Activated naive CD4-positive, alpha-beta T cell treated with anti-CD3 and anti-CD28 coated beads, Interleukin-2, amount 10 ng/mL, durations not matched to agents 7 days and 5 days (primary cell): ENCODE measurements at regions not wholly inside any gene's neighbourhood (a gene's known extent, or its start where the extent isn't known, plus 50 kb on each side); places are given as distances from the start of the nearest gene placed in this dataset.

Source experiments
- CTCF ChIA-PET: fragments of 350-600 bp; sonication (Branson Sonifier 250); formaldehyde crosslinking; loops from one replicate; lab custom pipeline; 2021; ENCODE audit warnings: antibody characterized with exemption; lab: Charles Lee
- DNase-seq: peaks from one replicate; pipeline ENCODE4 v3.0.0-alpha.2; 2020
- H3K27ac Mint-ChIP-seq: one replicate; pipeline ENCODE4 v1.8.0; 2021; ENCODE audit warnings: mild to moderate bottlenecking, moderate library complexity, mixed read lengths
- H3K27me3 Mint-ChIP-seq: one replicate; pipeline ENCODE4 v1.8.0; 2021; ENCODE audit warnings: mild to moderate bottlenecking, mixed read lengths
- H3K36me3 Mint-ChIP-seq: one replicate; pipeline ENCODE4 v1.8.0; 2021; ENCODE audit warnings: mixed read lengths
- H3K4me1 Mint-ChIP-seq: one replicate; pipeline ENCODE4 v1.8.0; 2021; ENCODE audit warnings: mixed read lengths
- H3K4me3 Mint-ChIP-seq: one replicate; pipeline ENCODE4 v1.8.0; 2021; ENCODE audit warnings: mild to moderate bottlenecking, moderate library complexity, mixed read lengths
- H3K9me3 Mint-ChIP-seq: one replicate; pipeline ENCODE4 v1.8.0; 2021; ENCODE audit warnings: mixed read lengths

DNA sequence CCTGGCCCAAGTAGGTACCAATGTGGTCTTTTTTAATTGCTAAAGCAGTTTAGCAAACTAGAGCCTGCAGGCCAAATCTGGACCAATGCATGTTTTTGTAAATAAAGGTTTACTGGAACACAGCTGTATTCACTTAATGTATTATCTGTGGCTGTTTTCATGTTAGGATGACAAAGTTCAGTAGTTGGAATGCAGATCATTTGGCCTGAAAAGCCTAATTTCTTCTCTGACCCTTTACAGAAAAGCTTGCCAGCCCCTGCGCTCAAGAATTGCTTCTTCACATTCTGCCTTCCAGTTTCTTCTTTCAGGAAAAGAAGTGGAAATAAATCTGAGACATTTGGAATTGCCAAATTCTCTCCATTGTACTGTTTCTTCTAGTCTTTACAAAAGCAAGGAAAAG is 90.0 kb upstream of the MC3R start:
- H3K4me1 Mint-ChIP-seq: no peaks in the 10 kb centered on the region
- H3K9me3 Mint-ChIP-seq: no peaks in the 10 kb centered on the region
- CTCF ChIA-PET: no interaction called here

DNA sequence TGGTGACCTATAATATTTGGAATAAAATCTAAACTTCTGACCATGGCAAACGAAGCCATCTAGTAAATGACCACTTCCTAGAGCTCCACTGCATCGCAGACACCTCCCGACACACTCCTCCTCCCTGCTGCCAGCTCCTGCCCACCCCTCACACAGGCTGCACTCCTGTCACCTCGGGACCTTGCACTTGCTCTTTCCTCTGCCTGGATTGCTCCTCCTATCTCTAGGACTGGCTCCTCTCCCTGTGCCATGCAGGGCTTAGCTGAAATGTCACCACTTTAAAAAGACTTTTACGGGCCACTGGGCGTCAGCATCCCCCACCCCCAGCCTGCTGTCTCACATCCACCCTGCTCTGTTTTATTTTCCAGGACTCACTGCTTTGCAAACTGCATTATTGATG is 87.6 kb upstream of the MC3R start:
- no peaks in the 10 kb centered on the region for H3K27me3 Mint-ChIP-seq
- H3K4me1 Mint-ChIP-seq: no peaks in the 10 kb centered on the region
- CTCF ChIA-PET: no interaction called here
- H3K4me3 Mint-ChIP-seq: no peak overlapping the region
- H3K36me3 Mint-ChIP-seq: no peaks in the 10 kb centered on the region
- H3K9me3 Mint-ChIP-seq: no peaks in the 10 kb centered on the region
- no peak overlapping the region for H3K27ac Mint-ChIP-seq
- no peak for DNase-seq

More for the DNA sequence above, 90.0 kb upstream of the MC3R start:
- no peak overlapping the region for H3K4me3 Mint-ChIP-seq
- H3K27me3 Mint-ChIP-seq: peaks cover 4% of the 10 kb centered on the region
- no peak overlapping the region for H3K27ac Mint-ChIP-seq
- DNase-seq: no peak
- H3K36me3 Mint-ChIP-seq: no peaks in the 10 kb centered on the region

DNA sequence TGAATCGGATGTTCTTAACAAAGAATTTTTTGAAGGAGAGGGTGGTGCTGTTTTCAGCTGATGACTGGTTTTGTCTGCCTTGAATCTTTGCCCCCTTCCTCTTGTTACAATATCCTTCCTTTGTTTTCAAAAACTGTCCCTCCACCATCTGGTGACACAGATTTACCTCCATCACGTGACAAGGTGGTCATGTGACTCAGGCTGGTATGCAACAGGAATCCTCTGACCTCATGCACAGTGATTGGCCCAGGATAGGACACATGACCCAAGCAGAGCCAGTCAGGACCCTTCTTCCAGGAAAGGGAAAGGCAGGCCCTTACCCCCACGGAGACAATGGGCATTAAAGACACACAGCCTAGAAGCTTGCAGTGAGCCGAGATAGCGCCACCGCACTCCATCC is 84.7 kb upstream of the MC3R start:
- CTCF ChIA-PET: no interaction called here
- no peak for DNase-seq
- Mint-ChIP-seq H3K4me1 (no peaks in the 10 kb centered on the region), H3K9me3 (no peaks in the 10 kb centered on the region), H3K4me3 (no peak overlapping the region), H3K36me3 (no peaks in the 10 kb centered on the region), H3K27ac (no peak overlapping the region), H3K27me3 (no peaks in the 10 kb centered on the region)

DNA sequence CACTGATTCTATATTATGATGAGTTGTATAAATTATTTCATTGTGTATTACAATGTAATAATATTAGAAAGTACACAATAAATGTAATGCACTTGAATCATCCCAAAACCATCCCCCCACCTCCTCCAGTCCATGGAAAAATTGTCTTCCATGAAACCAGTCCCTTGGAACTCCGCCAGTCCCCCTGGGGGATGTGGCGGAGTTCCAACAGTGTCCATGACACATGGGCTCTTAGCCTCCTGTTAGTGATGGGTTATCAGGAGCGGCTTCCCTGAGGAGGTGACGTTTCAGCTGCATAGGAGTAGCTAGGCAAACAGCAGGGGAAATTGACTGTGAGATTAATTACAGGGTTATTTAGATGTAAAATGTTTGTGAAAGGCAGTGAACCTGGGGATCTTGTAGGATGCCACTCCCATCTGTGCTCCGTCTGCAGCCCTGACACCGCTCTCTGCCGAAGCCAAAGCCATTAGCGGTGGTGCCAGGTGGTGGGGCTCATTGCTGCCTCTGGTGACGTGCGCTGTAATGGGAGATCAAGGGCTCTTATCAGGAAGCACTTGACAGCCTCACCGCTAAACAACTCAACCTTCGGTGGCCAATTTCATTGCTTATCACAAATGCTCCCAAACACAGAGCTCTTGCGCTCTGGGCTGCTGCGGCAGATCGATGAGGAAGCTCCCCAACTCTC is 81.6 kb upstream of the MC3R start:
- CTCF ChIA-PET: no interaction called here
- Mint-ChIP-seq H3K27me3 (no peaks in the 10 kb centered on the region), H3K9me3 (no peaks in the 10 kb centered on the region), H3K27ac (no peak overlapping the region), H3K4me1 (no peaks in the 10 kb centered on the region), H3K4me3 (no peak overlapping the region), H3K36me3 (no peaks in the 10 kb centered on the region)
- no peak for DNase-seq

DNA sequence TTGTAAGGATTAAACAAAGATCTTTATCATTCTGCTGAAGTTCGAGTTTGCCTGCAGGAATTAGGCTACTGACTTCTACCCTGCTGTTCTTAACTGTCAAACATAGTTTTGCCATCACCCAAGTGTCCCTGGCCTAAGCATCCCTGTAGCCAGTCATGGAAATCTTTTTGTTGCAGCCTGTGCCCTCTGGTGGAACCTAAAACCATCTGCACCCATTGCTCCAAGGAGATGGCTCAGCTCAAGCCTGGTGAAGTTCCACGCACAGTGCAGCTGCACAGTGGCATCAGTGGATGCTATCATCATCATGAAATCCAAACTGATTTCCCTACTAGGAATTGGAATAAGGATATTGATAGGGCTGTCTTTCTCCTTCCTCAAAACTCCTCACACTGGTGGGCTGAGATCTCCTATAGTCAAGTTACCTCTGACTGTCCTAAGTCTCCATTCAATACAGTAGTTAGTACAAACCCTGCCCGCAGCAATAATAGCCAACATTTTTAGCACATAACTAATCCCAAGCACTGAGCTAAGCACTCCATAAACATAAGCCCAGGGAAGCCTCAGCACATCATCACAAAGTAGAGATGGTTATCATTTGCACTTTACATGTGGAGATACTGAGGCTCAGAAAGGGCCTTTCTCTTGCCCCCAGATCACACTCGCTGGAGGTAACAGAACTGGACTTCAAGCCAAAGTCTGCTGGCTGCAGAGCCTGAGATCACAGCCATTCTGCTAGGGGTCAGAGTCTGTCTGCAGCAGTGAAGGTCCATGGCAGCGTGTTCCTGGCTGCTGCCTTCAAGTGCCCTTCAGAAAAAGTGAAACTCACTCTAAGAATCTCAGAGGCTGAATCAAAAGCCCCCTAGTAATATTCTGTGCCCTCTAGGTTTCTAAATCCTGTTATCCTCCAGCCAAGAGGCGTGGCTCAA is 77.2 kb upstream of the MC3R start:
- CTCF ChIA-PET: no interaction called here
- H3K4me3 Mint-ChIP-seq: no peak overlapping the region

DNA sequence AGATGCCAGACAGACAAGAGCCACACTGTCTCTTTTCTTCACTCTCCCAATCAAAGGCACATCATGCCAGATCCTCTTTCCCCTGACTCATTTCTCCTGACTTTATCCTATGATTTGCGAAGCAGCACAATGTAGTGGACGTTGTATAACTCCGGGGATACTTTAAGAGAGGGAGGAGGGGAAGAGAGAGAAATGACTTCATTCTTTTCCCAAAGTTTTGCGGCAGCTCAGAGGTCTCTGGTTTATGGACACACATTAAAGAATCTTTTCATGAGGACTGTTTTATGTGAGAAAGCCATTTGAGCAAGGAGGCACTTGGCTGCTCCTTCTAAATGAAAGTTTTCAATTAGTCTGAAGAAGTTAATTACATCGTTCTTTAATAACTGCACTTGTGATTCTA is 75.1 kb upstream of the MC3R start:
- no peak overlapping the region for H3K4me3 Mint-ChIP-seq
- H3K9me3 Mint-ChIP-seq: peaks cover 3% of the 10 kb centered on the region
- no peaks in the 10 kb centered on the region for H3K27me3 Mint-ChIP-seq
- H3K36me3 Mint-ChIP-seq: no peaks in the 10 kb centered on the region
- DNase-seq: no peak
- no peaks in the 10 kb centered on the region for H3K4me1 Mint-ChIP-seq
- CTCF ChIA-PET: no interaction called here
- H3K27ac Mint-ChIP-seq: no peak overlapping the region

More for the DNA sequence above, 77.2 kb upstream of the MC3R start:
- H3K27me3 Mint-ChIP-seq: no peaks in the 10 kb centered on the region
- H3K4me1 Mint-ChIP-seq: no peaks in the 10 kb centered on the region
- no peak overlapping the region for H3K27ac Mint-ChIP-seq
- H3K9me3 Mint-ChIP-seq: peaks cover 3% of the 10 kb centered on the region
- DNase-seq: no peak
- no peaks in the 10 kb centered on the region for H3K36me3 Mint-ChIP-seq

DNA sequence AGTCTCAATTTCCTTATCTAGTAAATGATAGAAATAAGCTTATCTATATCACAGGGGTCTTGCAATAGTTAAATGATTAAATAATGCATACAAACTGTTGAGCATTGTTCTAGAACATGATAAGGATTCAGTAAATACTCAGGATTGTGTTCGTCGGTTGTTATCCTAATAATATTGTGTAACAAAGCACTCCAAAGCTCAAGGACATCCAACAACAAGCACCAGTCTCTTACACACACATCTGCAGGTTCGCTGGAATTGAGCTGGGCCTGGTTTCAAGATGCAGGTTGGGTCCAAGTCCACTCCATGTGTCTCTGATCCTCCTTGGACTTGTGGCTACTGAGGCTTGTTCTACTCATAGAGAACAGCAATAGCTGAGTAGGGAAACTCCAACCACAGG is 74.1 kb upstream of the MC3R start:
- H3K27me3 Mint-ChIP-seq: no peaks in the 10 kb centered on the region
- CTCF ChIA-PET: no interaction called here
- peaks cover 3% of the 10 kb centered on the region for H3K9me3 Mint-ChIP-seq
- no peak for DNase-seq
- H3K4me1 Mint-ChIP-seq: no peaks in the 10 kb centered on the region
- no peaks in the 10 kb centered on the region for H3K36me3 Mint-ChIP-seq
- no peak overlapping the region for H3K4me3 Mint-ChIP-seq
- H3K27ac Mint-ChIP-seq: no peak overlapping the region

DNA sequence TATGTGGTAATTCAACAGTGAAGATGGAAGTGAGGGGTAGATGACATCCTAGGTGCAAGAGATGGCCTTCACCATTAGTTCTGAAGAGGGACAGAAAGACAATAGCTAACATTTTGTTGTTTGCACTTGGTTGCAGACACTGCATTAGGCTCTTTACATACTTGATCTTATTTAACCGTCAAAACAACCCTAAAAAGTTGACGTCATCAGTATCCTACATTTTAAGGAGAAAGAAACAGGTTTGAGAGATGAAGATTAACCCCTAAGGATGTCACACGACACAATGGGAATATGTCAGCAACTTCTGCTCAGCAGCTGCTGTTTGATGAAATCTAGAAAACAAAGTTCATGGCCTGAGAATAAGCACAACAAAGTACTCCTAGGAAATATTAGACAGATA is 72.6 kb upstream of the MC3R start:
- H3K27me3 Mint-ChIP-seq: no peaks in the 10 kb centered on the region
- H3K4me3 Mint-ChIP-seq: no peak overlapping the region
- H3K36me3 Mint-ChIP-seq: no peaks in the 10 kb centered on the region
- peaks cover 3% of the 10 kb centered on the region for H3K9me3 Mint-ChIP-seq
- CTCF ChIA-PET: no interaction called here
- DNase-seq: no peak
- H3K4me1 Mint-ChIP-seq: no peaks in the 10 kb centered on the region
- H3K27ac Mint-ChIP-seq: no peak overlapping the region

DNA sequence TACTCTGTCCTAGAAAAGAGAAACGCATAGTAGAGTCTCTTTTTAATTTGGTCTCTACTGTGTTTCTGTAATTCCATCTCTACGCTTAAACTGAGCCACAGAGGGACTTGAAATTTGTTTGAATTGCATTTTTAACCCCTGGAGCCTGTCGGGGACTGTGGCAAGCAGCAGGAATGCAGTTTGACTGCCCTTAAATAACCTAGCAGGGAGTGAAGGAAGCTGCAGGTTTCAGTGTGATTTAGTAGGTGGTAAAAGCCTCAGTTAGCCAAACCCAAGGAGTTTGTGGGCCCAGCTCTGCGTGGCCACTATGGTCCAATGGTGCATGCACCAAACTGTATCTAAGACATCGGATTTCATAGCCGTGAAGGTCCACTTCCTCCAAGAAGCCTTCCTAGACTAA is 70.3 kb upstream of the MC3R start:
- CTCF ChIA-PET: no interaction called here
- no peak for DNase-seq
- Mint-ChIP-seq H3K4me1 (no peaks in the 10 kb centered on the region), H3K27me3 (no peaks in the 10 kb centered on the region), H3K36me3 (no peaks in the 10 kb centered on the region), H3K27ac (no peak overlapping the region), H3K9me3 (peaks cover 2% of the 10 kb centered on the region), H3K4me3 (no peak overlapping the region)

DNA sequence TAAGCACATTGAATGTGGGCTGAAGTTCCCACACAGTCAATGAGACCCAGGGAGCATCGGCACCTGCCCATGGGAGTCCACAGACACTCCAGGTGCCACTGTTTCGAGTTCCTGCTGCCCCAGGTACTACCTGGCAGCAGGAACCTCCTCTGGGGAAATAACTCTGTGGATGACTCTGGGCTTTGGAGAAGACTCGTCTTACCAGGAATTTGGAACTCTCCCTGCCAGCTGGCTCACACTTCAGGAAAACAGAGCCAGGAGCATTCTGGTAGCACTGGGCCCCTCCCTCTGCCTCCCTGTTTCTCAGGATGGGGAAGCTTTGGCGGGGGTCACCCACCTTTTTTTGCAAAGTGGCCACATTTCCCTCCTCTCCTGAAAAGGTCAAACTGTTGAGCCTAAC is 69.5 kb upstream of the MC3R start:
- Mint-ChIP-seq H3K27ac (no peak overlapping the region), H3K4me1 (no peaks in the 10 kb centered on the region), H3K36me3 (no peaks in the 10 kb centered on the region), H3K4me3 (no peak overlapping the region), H3K9me3 (peaks cover 2% of the 10 kb centered on the region), H3K27me3 (no peaks in the 10 kb centered on the region)
- CTCF ChIA-PET: no interaction called here
- no peak for DNase-seq

DNA sequence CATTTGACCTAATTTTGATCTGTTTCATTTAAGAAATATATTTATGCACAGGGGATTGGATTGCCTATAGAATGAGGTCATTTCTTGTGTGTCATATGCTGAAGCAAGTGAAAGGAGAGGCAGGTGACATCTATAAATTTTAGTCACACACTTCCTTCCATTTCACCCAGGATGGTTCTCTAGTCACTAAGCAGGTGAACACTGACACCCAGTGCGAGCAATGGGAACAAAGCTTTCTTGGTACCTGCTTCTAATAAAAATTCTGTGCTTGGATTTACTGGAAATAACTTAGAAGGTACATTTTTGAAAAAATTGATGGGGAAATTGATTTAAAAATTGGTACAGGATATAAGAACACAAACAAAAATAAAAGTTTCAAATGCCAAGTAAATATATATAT is 66.9 kb upstream of the MC3R start:
- DNase-seq: no peak
- Mint-ChIP-seq H3K36me3 (no peaks in the 10 kb centered on the region), H3K27ac (no peak overlapping the region), H3K9me3 (no peaks in the 10 kb centered on the region), H3K27me3 (no peaks in the 10 kb centered on the region), H3K4me3 (no peak overlapping the region), H3K4me1 (no peaks in the 10 kb centered on the region)
- CTCF ChIA-PET: no interaction called here

DNA sequence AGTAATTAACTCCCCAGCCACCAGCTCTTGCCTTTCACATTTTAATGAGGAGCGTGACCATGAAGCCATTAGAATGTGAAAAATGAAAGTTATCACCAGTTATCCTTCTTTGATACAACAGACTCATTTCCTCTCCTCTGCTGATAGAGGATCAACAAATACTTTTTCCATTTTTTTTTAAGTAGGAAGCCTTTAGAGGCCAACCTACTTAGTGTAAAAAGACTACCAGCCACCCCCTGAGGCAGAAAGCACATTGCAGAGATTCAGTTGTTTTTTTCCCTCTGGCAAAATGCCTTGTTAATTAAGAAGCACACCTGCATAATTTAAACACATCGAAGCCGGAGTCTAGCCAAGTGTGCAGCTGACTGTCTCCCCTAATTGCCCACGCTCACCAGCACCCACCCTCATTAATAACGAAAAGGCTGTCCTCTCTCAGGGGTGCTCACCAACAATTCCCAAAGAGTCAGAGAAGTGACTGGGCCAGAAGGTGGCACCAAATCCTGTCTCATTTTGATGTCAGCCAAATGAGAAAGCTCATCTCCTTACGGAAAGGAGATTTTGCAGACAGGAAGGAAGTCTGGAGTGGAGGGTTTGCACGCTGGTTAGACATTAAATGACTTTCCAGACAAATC is 60.9 kb upstream of the MC3R start:
- CTCF ChIA-PET: no interaction called here
- no peak overlapping the region for H3K27ac Mint-ChIP-seq
- H3K4me3 Mint-ChIP-seq: no peak overlapping the region
- no peaks in the 10 kb centered on the region for H3K4me1 Mint-ChIP-seq
- no peaks in the 10 kb centered on the region for H3K36me3 Mint-ChIP-seq
- H3K27me3 Mint-ChIP-seq: no peaks in the 10 kb centered on the region
- H3K9me3 Mint-ChIP-seq: no peaks in the 10 kb centered on the region
- DNase-seq: no peak

DNA sequence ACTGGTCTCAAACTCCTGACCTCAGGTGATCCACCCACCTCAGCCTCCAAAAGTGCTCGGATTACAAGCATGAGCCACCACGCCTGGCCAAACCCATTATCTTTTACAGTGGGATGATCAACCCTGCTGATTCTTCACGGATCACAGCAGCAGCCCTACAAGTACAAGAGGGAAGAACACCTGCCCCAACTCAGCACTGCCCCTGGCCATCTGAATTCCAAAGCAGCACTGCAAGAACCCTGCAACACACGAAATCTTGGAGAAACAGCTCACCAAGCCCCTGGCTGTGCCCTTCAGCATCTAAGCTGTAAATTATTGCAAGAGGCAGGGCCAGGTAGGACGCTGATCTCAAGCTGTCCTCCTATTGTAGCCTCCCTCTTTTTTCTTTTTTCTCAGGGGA is 54.5 kb upstream of the MC3R start:
- no peak overlapping the region for H3K27ac Mint-ChIP-seq
- CTCF ChIA-PET: no interaction called here

DNA sequence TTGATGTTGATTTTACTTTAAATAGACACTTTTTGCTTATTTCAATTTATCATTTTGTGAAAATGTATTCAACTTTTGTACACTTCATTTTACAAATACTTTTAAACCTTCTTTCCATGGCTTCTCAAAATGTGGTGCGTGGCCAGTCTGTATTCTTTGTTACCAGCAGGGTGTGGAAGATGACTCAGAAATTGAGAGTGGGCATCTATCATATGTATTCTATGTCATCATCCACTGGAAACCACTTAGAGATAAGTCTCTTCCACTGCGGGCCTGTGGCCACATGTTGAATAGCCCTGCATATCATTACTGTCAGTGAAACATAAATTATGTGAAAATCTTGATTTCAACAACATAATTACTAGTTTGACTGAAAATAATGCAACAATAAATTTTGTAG is 52.6 kb upstream of the MC3R start:
- no peaks in the 10 kb centered on the region for H3K36me3 Mint-ChIP-seq
- DNase-seq: no peak
- CTCF ChIA-PET: no interaction called here

More for the DNA sequence above, 54.5 kb upstream of the MC3R start:
- H3K9me3 Mint-ChIP-seq: peaks cover 1% of the 10 kb centered on the region
- H3K27me3 Mint-ChIP-seq: no peaks in the 10 kb centered on the region
- H3K4me1 Mint-ChIP-seq: no peaks in the 10 kb centered on the region
- DNase-seq: no peak
- no peak overlapping the region for H3K4me3 Mint-ChIP-seq
- H3K36me3 Mint-ChIP-seq: no peaks in the 10 kb centered on the region

More for the DNA sequence above, 52.6 kb upstream of the MC3R start:
- H3K27me3 Mint-ChIP-seq: no peaks in the 10 kb centered on the region
- H3K4me1 Mint-ChIP-seq: no peaks in the 10 kb centered on the region
- H3K27ac Mint-ChIP-seq: no peak overlapping the region
- H3K4me3 Mint-ChIP-seq: no peak overlapping the region
- H3K9me3 Mint-ChIP-seq: peaks cover 18% of the 10 kb centered on the region
